HCT116 (cell line): ENCODE measurements at regions not wholly inside any gene's neighbourhood (a gene's known extent, or its start where the extent isn't known, plus 50 kb on each side); places are given as distances from the start of the nearest gene placed in this dataset.

Experiments
- ATAC-seq: fragments of 200-7000 bp; cut with Tn5 transposase; 2 replicates; pipeline ENCODE4 v1.9.1; 2020; ENCODE audit warnings: mild to moderate bottlenecking, moderate library complexity
- BruUV-seq: library from RNA; stranded (reverse); fragments of 400-500 nt; replicated peaks from 2 replicates; lab custom pipeline; 2021; lab: Mats Ljungman, UMichigan
- CTCF ChIA-PET: fragments of 300-600 bp; sonication (Branson Sonifier 250); formaldehyde crosslinking; loops from one replicate; lab custom pipeline; 2021; ENCODE audit warnings: antibody characterized with exemption; lab: Charles Lee
- POLR2A ChIA-PET: fragments of 300-600, 350-600 bp; sonication (Branson Sonifier 250); formaldehyde crosslinking; loops from one replicate; lab custom pipeline; 2021; ENCODE audit warnings: antibody characterized with exemption; lab: Charles Lee
- RAD21 ChIA-PET, 2 experiments: fragments of 300-600 bp; sonication (Branson Sonifier 250); formaldehyde crosslinking; loops; one replicate each; lab custom pipeline; 2023; ENCODE audit warnings: low total read pairs in 2 of 2; ENCODE audit not compliant: uncharacterized antibody in 2 of 2, unreplicated experiment in 2 of 2, low non-redundant PET in 1 of 2; lab: Charles Lee
- DNase-seq: peaks from one replicate; pipeline ENCODE4 v3.0.0-alpha.2; 2010; ENCODE audit warnings: low read depth, low spot score
- H2AFZ ChIP-seq: fragments of 200-600 bp; shearing (Covaris generic), sonication (generic); 2 replicates; pipeline ENCODE4 v1.6.1; 2017; ENCODE audit warnings: low read depth, mixed run types, mixed read lengths, antibody characterized with exemption, low read length; ENCODE audit not compliant: poor library complexity, severe bottlenecking
- H3K27ac ChIP-seq: 2 replicates; pipeline ENCODE4 v1.5.1; 2012; ENCODE audit warnings: low read depth, low read length
- H3K27me3 ChIP-seq: fragments of 200-600 bp; sonication (generic); 2 replicates; pipeline ENCODE4 v1.6.1; 2016; ENCODE audit warnings: mixed run types, low read length, mixed read lengths; ENCODE audit not compliant: insufficient read depth
- H3K36me3 ChIP-seq, 2 experiments: fragments of 200-500 bp in 1 of 2; fragments of 200-600 bp in 1 of 2; sonication (Bioruptor generic) in 1 of 2; sonication (generic) in 1 of 2; 2 replicates each; pipeline versions ENCODE4 v1.5.1 to v1.6.1; 2014 to 2016; ENCODE audit warnings: low read length in 2 of 2, inconsistent platforms in 1 of 2, mixed read lengths in 1 of 2, mixed run types in 1 of 2; ENCODE audit not compliant: insufficient read depth in 2 of 2, control insufficient read depth in 1 of 2
- H3K4me1 ChIP-seq, 2 experiments: fragments of 200-600 bp in 1 of 2; sonication (generic) in 1 of 2; 2 replicates each; pipeline versions ENCODE4 v1.5.1 to v1.6.1; 2012 to 2017; ENCODE audit warnings: low read length in 2 of 2, inconsistent platforms in 1 of 2, mild to moderate bottlenecking in 1 of 2, mixed read lengths in 1 of 2, mixed run types in 1 of 2, moderate library complexity in 1 of 2; ENCODE audit not compliant: insufficient read depth in 2 of 2, control insufficient read depth in 1 of 2
- H3K4me2 ChIP-seq: fragments of 200-600 bp; sonication (generic); 2 replicates; pipeline ENCODE4 v1.6.1; 2017; ENCODE audit warnings: mixed run types, low read length, mixed read lengths
- H3K4me3 ChIP-seq, 2 experiments: fragments of 200-600 bp in 1 of 2; sonication (generic) in 1 of 2; replicated peaks in 1 of 2; 2 replicates each; pipeline ENCODE4 v1.5.1; 2011 to 2016; ENCODE audit warnings: low read length in 2 of 2, control low read depth in 1 of 2, low read depth in 1 of 2, mild to moderate bottlenecking in 1 of 2, mixed read lengths in 1 of 2, mixed run types in 1 of 2
- H3K79me2 ChIP-seq: fragments of 200-600 bp; sonication (generic); 2 replicates; pipeline ENCODE4 v1.6.1; 2017; ENCODE audit warnings: mild to moderate bottlenecking, mixed run types, low read length, moderate library complexity, mixed read lengths; ENCODE audit not compliant: insufficient read depth
- H3K9ac ChIP-seq: fragments of 200-600 bp; sonication (generic); 2 replicates; pipeline ENCODE4 v1.6.1; 2016; ENCODE audit warnings: low read length, mixed read lengths
- H3K9me2 ChIP-seq: fragments of 200-600 bp; sonication (generic), shearing (Covaris generic); 2 replicates; pipeline ENCODE4 v1.6.1; 2017; ENCODE audit warnings: mixed run types, mild to moderate bottlenecking, moderate library complexity; ENCODE audit not compliant: insufficient read depth
- H3K9me3 ChIP-seq, 2 experiments: fragments of 200-500 bp in 1 of 2; fragments of 200-600 bp in 1 of 2; sonication (Bioruptor generic) in 1 of 2; sonication (generic) in 1 of 2; 2 replicates each; pipeline ENCODE4 v1.6.1; 2014 to 2017; ENCODE audit warnings: low read length in 2 of 2, mixed read lengths in 2 of 2, inconsistent platforms in 1 of 2, low read depth in 1 of 2, mild to moderate bottlenecking in 1 of 2, mixed run types in 1 of 2, moderate library complexity in 1 of 2; ENCODE audit not compliant: control insufficient read depth in 1 of 2, insufficient read depth in 1 of 2
- H4K20me1 ChIP-seq: fragments of 200-600 bp; sonication (generic), shearing (Covaris generic); 2 replicates; pipeline ENCODE4 v1.6.1; 2017; ENCODE audit warnings: mixed run types, mild to moderate bottlenecking, moderate library complexity; ENCODE audit not compliant: insufficient read depth
- ATF3 ChIP-seq: IDR thresholded peaks from 2 replicates; pipeline ENCODE4 v1.6.1; 2012
- CTCF ChIP-seq, 3 experiments: fragments of 200-600 bp in 1 of 3; sonication (generic) in 1 of 3; IDR thresholded peaks in 2 of 3; conservative IDR thresholded peaks in 1 of 3; 2 replicates each; pipeline ENCODE4 v1.5.1; 2012 to 2017; ENCODE audit warnings: low read depth in 2 of 3, low read length in 2 of 3, antibody characterized with exemption in 1 of 3, borderline replicate concordance in 1 of 3, control low read depth in 1 of 3, mild to moderate bottlenecking in 1 of 3, mixed read lengths in 1 of 3, mixed run types in 1 of 3, moderate library complexity in 1 of 3; ENCODE audit not compliant: insufficient read depth in 1 of 3
- EZH2 ChIP-seq: fragments of 200-600 bp; sonication (generic); IDR thresholded peaks from 2 replicates; pipeline ENCODE4 v1.6.1; 2017; ENCODE audit warnings: antibody characterized with exemption, mixed run types
- FOSL1 ChIP-seq: IDR thresholded peaks from 2 replicates; pipeline ENCODE4 v1.6.1; 2012; ENCODE audit warnings: low read depth
- REST ChIP-seq: IDR thresholded peaks from 2 replicates; pipeline ENCODE4 v1.6.1; 2012; ENCODE audit warnings: low read depth
- TCF7L2 ChIP-seq: IDR thresholded peaks from 2 replicates; pipeline ENCODE4 v1.7.0; 2011; ENCODE audit warnings: borderline replicate concordance, inconsistent platforms; ENCODE audit not compliant: insufficient read depth, insufficient read length; ENCODE audit errors: extremely low read depth
- ZNF274 ChIP-seq: fragments of 200-500 bp; sonication (Bioruptor generic); IDR thresholded peaks from 2 replicates; pipeline ENCODE4 v1.6.1; 2014; ENCODE audit warnings: mild to moderate bottlenecking, low read depth, low read length, inconsistent platforms
- intact Hi-C: fragments of 100-400 bp; cut with micrococcal nuclease; formaldehyde crosslinking; loops from 2 replicates; pipeline ENCODE4 v1.10.0; 2022

- H3K36me3 ChIP-seq = no peaks in the 10 kb centered on the region
- no peak overlapping the region for H2AFZ ChIP-seq
- no peak overlapping the region for H3K27ac ChIP-seq
- DNase-seq (no peak), ATAC-seq (no peak)
- no peak overlapping the region for H3K9ac ChIP-seq
- H3K4me3 ChIP-seq = no peak overlapping the region
- ChIA-PET RAD21 (no interaction called here), CTCF (no interaction called here), POLR2A (no interaction called here)
- no peaks in the 10 kb centered on the region; a peak in 1 of 4 replicates for H3K9me3 ChIP-seq
- H3K9me2 ChIP-seq = no peaks in the 10 kb centered on the region
- H4K20me1 ChIP-seq = no peaks in the 10 kb centered on the region
- BruUV-seq = no TSS peak
- H3K79me2 ChIP-seq = no peaks in the 10 kb centered on the region
- intact Hi-C loops = no loop called here
- TF ChIP-seq REST (no peak), CTCF (IDR thresholded peaks at IDR 0.05 in 2 of 3, conservative IDR thresholded peaks at IDR 0.05 in 1 of 3; ENCODE audit: borderline replicate concordance in 1 of 3, insufficient read depth in 1 of 3, low read depth in 2 of 3, low read length in 2 of 3) (no peak), FOSL1 (no peak), ZNF274 (no peak), EZH2 (no peak), TCF7L2 (no peak), ATF3 (no peak)
- H3K4me2 ChIP-seq = no peak overlapping the region
- H3K27me3 ChIP-seq = no peaks in the 10 kb centered on the region
- no peaks in the 10 kb centered on the region for H3K4me1 ChIP-seq
Observed at GRCh38 chr9:13534006-13534405, 254.5 kb upstream of the MPDZ start.
